ENCODE measurements at regions not wholly inside any gene's neighbourhood (a gene's known extent, or its start where the extent isn't known, plus 50 kb on each side); places are given as distances from the start of the nearest gene placed in this dataset.
A peak's percentile ranks its signal among the peaks of the same experiment; 100 is the strongest.

DNA sequence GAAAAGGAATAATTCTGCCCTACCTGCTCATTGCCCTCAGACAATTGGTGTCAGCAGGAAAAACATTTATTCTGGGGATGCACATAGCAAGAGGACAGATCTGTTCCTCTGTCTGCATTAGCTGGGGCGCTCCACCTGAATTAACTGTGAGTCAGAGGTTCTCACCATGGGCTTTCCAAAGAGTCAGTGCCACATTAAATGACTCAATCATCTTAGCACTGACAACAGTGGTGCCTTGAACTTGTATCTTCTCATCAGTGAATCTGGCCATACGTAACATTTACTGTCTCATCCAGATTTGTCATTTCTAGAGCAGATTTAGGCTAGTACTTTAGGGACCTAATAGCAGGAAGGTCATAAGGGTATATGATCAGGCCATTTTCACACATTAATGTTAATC, 358.1 kb upstream of the CRIM1 start:
- no peaks in the 10 kb centered on the region for H3K36me3 ChIP-seq (ENCODE audit: control insufficient read depth, insufficient read depth, low read length)
- H3K9me3 ChIP-seq (ENCODE audit: control insufficient read depth, low read length): no peaks in the 10 kb centered on the region
- WGBS, 2 experiments (ENCODE audit: insufficient coverage in 2 of 2): 92 to 100% methylated on average over 1 of the region's 2 CpGs
- H3K27ac ChIP-seq (ENCODE audit: low read depth, low read length, severe bottlenecking): no peak overlapping the region
- no peaks in the 10 kb centered on the region for H3K4me1 ChIP-seq (ENCODE audit: control insufficient read depth, insufficient read depth, low read length, poor library complexity, severe bottlenecking)
- no peak overlapping the region for H3K4me3 ChIP-seq (ENCODE audit: extremely low read depth, insufficient read depth, low read length, poor library complexity, severe bottlenecking)

DNA sequence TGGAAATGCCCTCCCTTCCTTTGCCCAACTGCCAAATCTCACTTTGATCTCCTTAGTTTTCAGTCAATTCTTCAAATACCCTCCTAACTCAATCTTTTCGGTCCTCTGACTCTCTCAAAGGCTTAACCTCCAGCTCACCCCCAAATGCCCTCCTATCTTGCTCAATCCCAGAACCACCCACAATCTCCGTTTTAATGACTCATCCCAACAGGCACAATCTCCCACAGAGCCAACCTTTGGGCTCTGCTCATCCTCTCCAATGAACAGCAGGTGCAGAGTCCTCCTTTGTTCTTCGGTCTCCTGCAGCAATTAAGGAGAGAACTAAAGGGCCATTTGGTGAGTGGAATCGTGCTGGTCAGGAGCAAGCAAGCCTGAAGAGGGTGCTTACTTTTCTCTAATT, 366.1 kb upstream of the CRIM1 start:
- H3K36me3 ChIP-seq (ENCODE audit: control insufficient read depth, insufficient read depth, low read length): no peaks in the 10 kb centered on the region
- no peaks in the 10 kb centered on the region for H3K4me1 ChIP-seq (ENCODE audit: control insufficient read depth, insufficient read depth, low read length, poor library complexity, severe bottlenecking)
- no peak overlapping the region for H3K4me3 ChIP-seq (ENCODE audit: extremely low read depth, insufficient read depth, low read length, poor library complexity, severe bottlenecking)
- H3K9me3 ChIP-seq (ENCODE audit: control insufficient read depth, low read length): no peaks in the 10 kb centered on the region
- no peak overlapping the region for H3K27ac ChIP-seq (ENCODE audit: low read depth, low read length, severe bottlenecking)
- WGBS, 2 experiments (ENCODE audit: insufficient coverage in 2 of 2): 27 to 60% methylated on average over 3 of the region's 4 CpGs

DNA sequence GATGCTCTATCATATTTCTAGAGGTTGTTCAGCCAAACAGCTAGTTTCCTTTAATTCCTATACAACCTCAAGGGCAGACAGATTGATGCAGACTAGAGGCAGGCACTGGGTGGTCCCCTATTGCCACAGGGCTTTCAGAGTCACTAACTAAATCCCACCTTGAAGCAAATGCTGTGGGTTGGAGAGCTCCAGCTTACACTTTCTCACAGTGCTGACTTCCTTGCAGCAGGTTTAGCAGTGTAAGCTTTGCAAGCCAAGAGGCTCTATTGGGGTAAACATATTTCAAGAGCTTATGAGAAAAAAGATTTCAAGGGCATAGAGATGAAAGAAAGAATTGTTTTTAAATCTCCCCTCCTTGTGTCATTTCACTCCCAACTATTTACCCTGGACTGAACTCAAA, 366.5 kb upstream of the CRIM1 start:
- Histone ChIP-seq H3K27ac (ENCODE audit: low read depth, low read length, severe bottlenecking) (no peak overlapping the region), H3K4me1 (ENCODE audit: control insufficient read depth, insufficient read depth, low read length, poor library complexity, severe bottlenecking) (no peaks in the 10 kb centered on the region)

DNA sequence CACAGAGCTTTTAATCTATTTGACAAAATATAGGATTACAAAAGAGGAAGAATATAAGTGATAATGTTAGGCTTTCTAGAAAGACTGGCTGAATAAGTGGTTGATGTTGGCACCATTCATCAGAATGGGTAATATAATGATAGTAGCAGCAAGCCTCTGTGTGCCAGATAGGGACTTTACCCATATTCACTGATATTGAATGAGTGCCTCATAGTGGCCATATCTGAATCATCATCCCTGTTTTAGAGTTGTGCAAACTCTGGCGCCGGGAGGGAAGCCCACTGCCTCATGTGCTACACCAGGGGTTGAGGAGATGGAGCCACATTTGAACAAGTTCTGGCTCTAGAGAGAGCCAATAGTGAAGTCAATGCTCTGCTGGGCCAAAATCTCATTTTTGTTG, 368.7 kb upstream of the CRIM1 start:
- no peaks in the 10 kb centered on the region for H3K9me3 ChIP-seq (ENCODE audit: control insufficient read depth, low read length)
- H3K36me3 ChIP-seq (ENCODE audit: control insufficient read depth, insufficient read depth, low read length): no peaks in the 10 kb centered on the region
- no peak overlapping the region for H3K4me3 ChIP-seq (ENCODE audit: extremely low read depth, insufficient read depth, low read length, poor library complexity, severe bottlenecking)
- WGBS, 2 experiments (ENCODE audit: insufficient coverage in 2 of 2): 73% methylated on average over 2 of the region's 2 CpGs; no CpG with 5 or more reads in 1 of the 2 experiments
- no peak overlapping the region for H3K27ac ChIP-seq (ENCODE audit: low read depth, low read length, severe bottlenecking)
- H3K4me1 ChIP-seq (ENCODE audit: control insufficient read depth, insufficient read depth, low read length, poor library complexity, severe bottlenecking): no peaks in the 10 kb centered on the region

More for the DNA sequence above, 366.5 kb upstream of the CRIM1 start:
- H3K9me3 ChIP-seq (ENCODE audit: control insufficient read depth, low read length): no peaks in the 10 kb centered on the region
- H3K36me3 ChIP-seq (ENCODE audit: control insufficient read depth, insufficient read depth, low read length): no peaks in the 10 kb centered on the region
- no peak overlapping the region for H3K4me3 ChIP-seq (ENCODE audit: extremely low read depth, insufficient read depth, low read length, poor library complexity, severe bottlenecking)

DNA sequence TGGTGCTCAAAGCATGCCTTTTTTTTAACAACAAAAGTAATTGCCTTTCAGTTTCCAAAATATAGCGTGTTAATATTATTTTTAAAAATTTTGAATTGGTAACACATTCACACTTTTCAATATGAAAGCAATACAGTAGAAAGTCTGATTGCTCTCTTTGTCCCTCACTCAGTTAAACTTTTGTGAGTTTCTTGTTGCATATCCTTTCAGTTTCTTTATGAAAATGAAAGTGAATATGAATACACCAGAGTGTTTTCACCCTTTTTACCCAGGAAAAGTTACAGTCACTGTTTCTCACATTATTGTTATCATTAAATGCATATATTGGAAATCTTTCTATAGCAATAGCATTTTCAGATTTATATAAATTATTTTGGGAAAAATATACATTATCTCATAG, 377.4 kb upstream of the CRIM1 start:
- Histone ChIP-seq H3K4me3 (ENCODE audit: extremely low read depth, insufficient read depth, low read length, poor library complexity, severe bottlenecking) (no peak overlapping the region), H3K27ac (ENCODE audit: low read depth, low read length, severe bottlenecking) (no peak overlapping the region), H3K9me3 (ENCODE audit: control insufficient read depth, low read length) (no peaks in the 10 kb centered on the region), H3K36me3 (ENCODE audit: control insufficient read depth, insufficient read depth, low read length) (no peaks in the 10 kb centered on the region), H3K4me1 (ENCODE audit: control insufficient read depth, insufficient read depth, low read length, poor library complexity, severe bottlenecking) (no peaks in the 10 kb centered on the region)
- no CpG with 5 or more reads among the region's 1 CpG for WGBS, 2 experiments (ENCODE audit: insufficient coverage in 2 of 2)

DNA sequence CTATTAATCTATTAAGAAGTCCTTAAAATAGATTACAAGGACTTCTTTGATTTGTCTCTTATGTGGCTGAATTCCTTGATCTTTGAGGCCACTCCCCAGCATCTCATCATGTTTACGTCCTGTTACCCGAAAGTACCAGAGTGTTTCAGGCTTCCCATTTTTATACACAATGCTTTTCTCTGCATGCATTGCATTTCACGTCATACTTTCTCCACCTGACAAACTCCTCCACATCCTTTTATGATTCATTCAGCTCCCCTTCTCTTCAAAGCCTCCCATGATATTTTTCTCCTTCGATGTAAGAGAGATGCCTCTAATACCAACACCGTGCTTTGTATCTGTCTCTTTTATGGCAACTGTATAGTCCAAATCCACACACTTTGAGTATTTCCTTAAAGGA, 379.0 kb upstream of the CRIM1 start:
- no peak overlapping the region for H3K27ac ChIP-seq (ENCODE audit: low read depth, low read length, severe bottlenecking)
- no peaks in the 10 kb centered on the region for H3K9me3 ChIP-seq (ENCODE audit: control insufficient read depth, low read length)
- H3K36me3 ChIP-seq (ENCODE audit: control insufficient read depth, insufficient read depth, low read length): no peaks in the 10 kb centered on the region
- H3K4me1 ChIP-seq (ENCODE audit: control insufficient read depth, insufficient read depth, low read length, poor library complexity, severe bottlenecking): no peaks in the 10 kb centered on the region
- WGBS, 2 experiments (ENCODE audit: insufficient coverage in 2 of 2): 93 to 95% methylated on average over 5 of the region's 5 CpGs
- H3K4me3 ChIP-seq (ENCODE audit: extremely low read depth, insufficient read depth, low read length, poor library complexity, severe bottlenecking): no peak overlapping the region

DNA sequence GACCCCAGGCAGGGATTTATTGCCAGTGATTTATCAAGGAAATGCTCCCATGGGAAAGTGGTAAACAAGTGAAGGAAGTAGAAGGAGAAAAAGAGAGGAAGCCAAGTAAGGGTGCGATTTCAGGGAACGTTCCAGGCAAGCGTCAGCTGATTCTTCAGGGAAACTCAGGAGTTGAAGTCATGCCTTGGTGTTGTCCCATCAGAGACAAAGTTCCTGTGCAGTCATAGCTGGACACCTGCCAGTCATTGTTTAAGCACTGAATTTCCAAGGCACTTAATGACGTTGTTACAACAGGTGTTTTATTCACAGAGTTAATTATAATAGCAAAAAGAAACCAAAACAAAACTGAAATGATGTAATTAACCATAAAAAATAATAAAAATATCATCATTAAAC, 381.8 kb upstream of the CRIM1 start:
- WGBS, 2 experiments (ENCODE audit: insufficient coverage in 2 of 2): 75 to 87% methylated on average over 3 of the region's 4 CpGs
- Histone ChIP-seq H3K27ac (ENCODE audit: low read depth, low read length, severe bottlenecking) (no peak overlapping the region), H3K4me3 (ENCODE audit: extremely low read depth, insufficient read depth, low read length, poor library complexity, severe bottlenecking) (no peak overlapping the region), H3K4me1 (ENCODE audit: control insufficient read depth, insufficient read depth, low read length, poor library complexity, severe bottlenecking) (no peaks in the 10 kb centered on the region), H3K36me3 (ENCODE audit: control insufficient read depth, insufficient read depth, low read length) (no peaks in the 10 kb centered on the region), H3K9me3 (ENCODE audit: control insufficient read depth, low read length) (no peaks in the 10 kb centered on the region)

DNA sequence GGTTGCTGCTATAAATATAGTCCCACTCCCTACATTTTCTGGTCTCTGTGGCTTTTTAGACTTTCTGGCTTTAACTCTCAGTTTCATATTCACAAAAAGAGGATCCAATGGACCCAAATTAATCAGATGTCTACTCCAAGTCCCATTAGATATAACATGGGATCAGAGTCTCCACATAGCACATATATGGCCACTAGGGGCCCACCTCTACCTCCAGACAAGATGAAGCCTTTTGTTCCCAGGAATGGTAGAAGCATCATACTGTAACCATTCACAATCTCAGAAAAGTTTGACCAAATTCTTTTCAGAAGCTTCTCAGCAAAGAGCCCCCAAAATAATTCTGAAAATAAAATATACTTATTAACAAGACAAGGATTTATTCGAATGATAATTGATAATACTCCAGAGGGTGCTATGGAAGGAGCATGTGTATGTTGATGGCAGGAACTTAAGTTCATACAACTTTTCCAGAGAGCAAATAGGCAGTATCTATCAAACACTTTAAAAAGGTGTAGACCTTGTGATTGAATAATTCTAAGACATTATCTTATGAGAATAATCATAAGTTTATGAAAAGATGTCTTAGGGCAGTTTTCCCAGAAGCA, 382.3 kb upstream of the CRIM1 start:
- no CpG with 5 or more reads among the region's 1 CpG for WGBS, 2 experiments (ENCODE audit: insufficient coverage in 2 of 2)
- H3K27ac ChIP-seq (ENCODE audit: low read depth, low read length, severe bottlenecking): no peak overlapping the region

DNA sequence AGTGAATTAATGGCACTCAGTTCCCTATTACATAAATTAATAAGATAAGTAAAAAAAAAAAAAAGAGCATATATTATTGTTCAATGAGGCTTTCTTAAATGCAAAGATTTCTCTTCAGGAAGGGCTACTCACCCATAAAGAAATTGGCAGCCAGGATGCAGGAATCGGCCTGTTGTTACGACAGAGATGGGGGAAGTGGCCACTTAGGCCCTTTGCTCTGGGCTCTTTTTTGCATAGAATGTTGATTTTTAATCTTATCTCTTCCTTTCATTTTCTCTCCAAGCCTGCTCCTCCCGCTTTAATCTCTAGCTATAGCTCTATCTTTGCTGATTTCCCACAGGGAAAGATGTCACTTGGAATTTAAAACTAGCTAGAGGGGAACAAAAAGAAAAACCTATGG, 391.8 kb upstream of the CRIM1 start:
- Histone ChIP-seq H3K4me1 (ENCODE audit: control insufficient read depth, insufficient read depth, low read length, poor library complexity, severe bottlenecking) (peaks cover 5% of the 10 kb centered on the region), H3K9me3 (ENCODE audit: control insufficient read depth, low read length) (peaks cover 12% of the 10 kb centered on the region), H3K27ac (ENCODE audit: low read depth, low read length, severe bottlenecking) (peak overlapping the region; percentile 49), H3K36me3 (ENCODE audit: control insufficient read depth, insufficient read depth, low read length) (no peaks in the 10 kb centered on the region), H3K4me3 (ENCODE audit: extremely low read depth, insufficient read depth, low read length, poor library complexity, severe bottlenecking) (no peak overlapping the region)
- WGBS, 2 experiments (ENCODE audit: insufficient coverage in 2 of 2): no CpG with 5 or more reads among the region's 3 CpGs

More for the DNA sequence above, 382.3 kb upstream of the CRIM1 start:
- Histone ChIP-seq H3K36me3 (ENCODE audit: control insufficient read depth, insufficient read depth, low read length) (no peaks in the 10 kb centered on the region), H3K9me3 (ENCODE audit: control insufficient read depth, low read length) (no peaks in the 10 kb centered on the region), H3K4me3 (ENCODE audit: extremely low read depth, insufficient read depth, low read length, poor library complexity, severe bottlenecking) (no peak overlapping the region), H3K4me1 (ENCODE audit: control insufficient read depth, insufficient read depth, low read length, poor library complexity, severe bottlenecking) (no peaks in the 10 kb centered on the region)

DNA sequence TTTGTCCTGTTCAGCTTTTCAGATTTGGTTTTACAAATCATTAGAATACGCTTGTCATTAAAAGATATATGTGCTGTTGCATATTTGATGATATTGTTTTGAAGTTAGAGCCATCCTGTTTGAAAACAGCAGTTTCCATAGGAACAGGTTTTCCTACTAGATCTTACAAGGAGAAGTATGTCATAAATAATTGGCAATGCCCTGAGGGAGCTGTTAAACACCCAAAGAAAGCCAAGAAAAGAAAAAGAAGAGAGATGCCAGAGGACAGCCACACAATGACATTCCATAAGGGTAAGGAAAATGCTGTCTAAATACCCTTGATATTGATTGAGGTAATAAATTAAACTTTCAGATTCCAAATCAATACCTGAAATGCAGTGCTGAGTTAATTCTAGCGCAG, 392.2 kb upstream of the CRIM1 start:
- H3K27ac ChIP-seq (ENCODE audit: low read depth, low read length, severe bottlenecking): peak overlapping the region; percentile 67
- H3K36me3 ChIP-seq (ENCODE audit: control insufficient read depth, insufficient read depth, low read length): no peaks in the 10 kb centered on the region
- H3K4me3 ChIP-seq (ENCODE audit: extremely low read depth, insufficient read depth, low read length, poor library complexity, severe bottlenecking): no peak overlapping the region
- no CpG with 5 or more reads among the region's 2 CpGs for WGBS, 2 experiments (ENCODE audit: insufficient coverage in 2 of 2)
- H3K4me1 ChIP-seq (ENCODE audit: control insufficient read depth, insufficient read depth, low read length, poor library complexity, severe bottlenecking): peaks cover 5% of the 10 kb centered on the region
- peaks cover 12% of the 10 kb centered on the region for H3K9me3 ChIP-seq (ENCODE audit: control insufficient read depth, low read length)

DNA sequence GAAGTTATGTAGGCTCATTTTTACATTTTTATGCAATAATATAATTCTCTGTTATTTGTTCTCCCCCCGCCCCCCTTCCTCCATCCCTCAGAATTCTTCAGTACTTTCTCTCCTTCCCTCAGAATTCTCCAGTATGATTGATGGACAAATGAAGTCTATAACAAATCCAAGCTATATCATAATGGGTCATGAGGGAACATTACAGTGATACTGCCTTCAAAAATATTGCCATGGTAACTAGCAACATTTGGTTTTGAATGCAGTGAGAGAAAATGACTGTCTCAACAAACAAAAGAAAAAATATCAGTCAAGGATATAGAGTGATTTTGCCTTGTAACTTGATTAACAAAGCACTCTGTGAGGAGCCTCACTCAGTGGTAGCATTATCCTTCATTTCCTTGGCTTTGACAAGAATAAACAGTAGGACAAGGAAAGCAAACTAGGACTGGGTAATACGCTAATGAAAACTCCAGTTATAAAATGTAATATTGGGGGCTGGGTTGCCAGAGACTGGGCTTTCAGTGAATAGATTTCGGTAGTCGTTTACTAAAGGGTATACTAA, 392.9 kb upstream of the CRIM1 start:
- no peak overlapping the region for H3K4me3 ChIP-seq (ENCODE audit: extremely low read depth, insufficient read depth, low read length, poor library complexity, severe bottlenecking)
- no peaks in the 10 kb centered on the region for H3K36me3 ChIP-seq (ENCODE audit: control insufficient read depth, insufficient read depth, low read length)
- H3K4me1 ChIP-seq (ENCODE audit: control insufficient read depth, insufficient read depth, low read length, poor library complexity, severe bottlenecking): peaks cover 5% of the 10 kb centered on the region
- peak overlapping the region; percentile 67 for H3K27ac ChIP-seq (ENCODE audit: low read depth, low read length, severe bottlenecking)
- whole genome bisulfite sequencing, 2 experiments (ENCODE audit: insufficient coverage in 2 of 2): 86 to 94% methylated on average over 2 to 3 of the region's 4 CpGs
- H3K9me3 ChIP-seq (ENCODE audit: control insufficient read depth, low read length): peaks cover 12% of the 10 kb centered on the region
